Hepatocyte (in vitro differentiated cells): ENCODE measurements at regions not wholly inside any gene's neighbourhood (a gene's known extent, or its start where the extent isn't known, plus 50 kb on each side); places are given as distances from the start of the nearest gene placed in this dataset.

ENCODE experiments used
- DNase-seq: peaks from one replicate; pipeline ENCODE4 v3.0.0-alpha.2; 2016; ENCODE audit warnings: low spot score
- H2AFZ ChIP-seq: fragments of 200-600 bp; sonication (generic); 2 replicates; pipeline ENCODE4 v1.6.0; 2016; ENCODE audit warnings: antibody characterized with exemption, mild to moderate bottlenecking
- H3K27ac ChIP-seq: fragments of 200-600 bp; sonication (generic); 2 replicates; pipeline ENCODE4 v1.5.1; 2016; ENCODE audit warnings: mild to moderate bottlenecking
- H3K27me3 ChIP-seq: fragments of 200-600 bp; sonication (generic); 2 replicates; pipeline ENCODE4 v1.6.1; 2016
- H3K36me3 ChIP-seq: fragments of 200-600 bp; sonication (generic); replicated peaks from 2 replicates; pipeline ENCODE4 v1.5.1; 2016; ENCODE audit warnings: low read depth; ENCODE audit not compliant: insufficient read depth
- H3K4me1 ChIP-seq: fragments of 200-600 bp; sonication (generic); 2 replicates; pipeline ENCODE4 v1.5.1; 2016; ENCODE audit warnings: mild to moderate bottlenecking, moderate library complexity; ENCODE audit not compliant: insufficient read depth
- H3K4me2 ChIP-seq: fragments of 200-600 bp; sonication (generic); 2 replicates; pipeline ENCODE4 v1.6.0; 2016
- H3K4me3 ChIP-seq: fragments of 200-600 bp; sonication (generic); 2 replicates; pipeline ENCODE4 v1.5.1; 2016; ENCODE audit warnings: mild to moderate bottlenecking
- H3K79me2 ChIP-seq: fragments of 200-600 bp; sonication (generic); 2 replicates; pipeline ENCODE4 v1.6.0; 2017; ENCODE audit warnings: mild to moderate bottlenecking
- H3K9me2 ChIP-seq: fragments of 200-600 bp; sonication (generic); replicated peaks from 2 replicates; pipeline ENCODE4 v1.6.0; 2017; ENCODE audit warnings: mild to moderate bottlenecking; ENCODE audit not compliant: insufficient read depth
- H3K9me3 ChIP-seq: fragments of 200-600 bp; sonication (generic); 2 replicates; pipeline ENCODE4 v1.5.1; 2016; ENCODE audit warnings: low read depth, mild to moderate bottlenecking
- H4K20me1 ChIP-seq: fragments of 200-600 bp; sonication (generic); 2 replicates; pipeline ENCODE4 v1.6.0; 2016; ENCODE audit warnings: mild to moderate bottlenecking; ENCODE audit not compliant: insufficient read depth, poor library complexity, severe bottlenecking
- CTCF ChIP-seq: fragments of 200-600 bp; sonication (generic); IDR thresholded peaks from 2 replicates; pipeline ENCODE4 v1.5.1; 2016; ENCODE audit warnings: antibody characterized with exemption, mild to moderate bottlenecking; ENCODE audit not compliant: poor library complexity
- EZH2 ChIP-seq: fragments of 200-600 bp; sonication (generic); IDR thresholded peaks from 2 replicates; pipeline ENCODE4 v1.6.1; 2016; ENCODE audit warnings: antibody characterized with exemption, mild to moderate bottlenecking, borderline replicate concordance
- EZH2phosphoT487 ChIP-seq: fragments of 200-600 bp; sonication (generic); IDR thresholded peaks from one replicate; pipeline ENCODE4 v1.6.1; 2018; ENCODE audit warnings: antibody characterized with exemption, mild to moderate bottlenecking, low read depth, moderate library complexity; ENCODE audit not compliant: unreplicated experiment, severe bottlenecking
- whole genome bisulfite sequencing: methylation state at CpG from one replicate; pipeline ENCODE4 v1.1.6; 2016; ENCODE audit warnings: low lambda C conversion rate; ENCODE audit errors: missing lambda C conversion rate; 5-methylcytosine and 5-hydroxymethylcytosine counted together

GRCh38 chr5:37893434-37894134 lies 53.7 kb upstream of the GDNF start:
- DNase-seq: no peak
- H3K36me3 ChIP-seq: no peaks in the 10 kb centered on the region
- H3K4me2 ChIP-seq: no peak overlapping the region
- no peaks in the 10 kb centered on the region for H3K79me2 ChIP-seq
- 60% methylated on average over 3 of the region's 3 CpGs for WGBS
- peak overlapping the region; percentile 60 for H3K27ac ChIP-seq
- no peaks in the 10 kb centered on the region for H4K20me1 ChIP-seq
- no peaks in the 10 kb centered on the region for H3K9me3 ChIP-seq
- no peaks in the 10 kb centered on the region for H3K27me3 ChIP-seq
- H2AFZ ChIP-seq: no peak overlapping the region
- TF ChIP-seq EZH2phosphoT487: no peak
- no peak for TF ChIP-seq CTCF
- TF ChIP-seq EZH2: no peak
- no peak overlapping the region for H3K4me3 ChIP-seq
- no peaks in the 10 kb centered on the region for H3K9me2 ChIP-seq
- H3K4me1 ChIP-seq: peaks cover 6% of the 10 kb centered on the region

GRCh38 chr5:37892586-37892985 lies 52.7 kb upstream of the GDNF start:
- no peak for TF ChIP-seq EZH2phosphoT487
- no peak for TF ChIP-seq CTCF
- no peak for TF ChIP-seq EZH2
- Histone ChIP-seq H2AFZ (no peak overlapping the region), H3K4me1 (peaks cover 6% of the 10 kb centered on the region), H3K36me3 (no peaks in the 10 kb centered on the region), H3K4me2 (no peak overlapping the region), H4K20me1 (no peaks in the 10 kb centered on the region), H3K9me3 (no peaks in the 10 kb centered on the region), H3K79me2 (no peaks in the 10 kb centered on the region), H3K27me3 (no peaks in the 10 kb centered on the region), H3K9me2 (no peaks in the 10 kb centered on the region), H3K4me3 (no peak overlapping the region), H3K27ac (peak overlapping the region; percentile 60)
- DNase-seq: peak; percentile 14
- 60% methylated on average over 1 of the region's 1 CpG for whole genome bisulfite sequencing

- Histone ChIP-seq H3K36me3 (no peaks in the 10 kb centered on the region), H3K27ac (no peak overlapping the region), H3K27me3 (no peaks in the 10 kb centered on the region), H2AFZ (no peak overlapping the region), H4K20me1 (no peaks in the 10 kb centered on the region), H3K4me2 (no peak overlapping the region), H3K4me3 (no peak overlapping the region), H3K4me1 (peaks cover 6% of the 10 kb centered on the region), H3K79me2 (no peaks in the 10 kb centered on the region), H3K9me3 (no peaks in the 10 kb centered on the region), H3K9me2 (no peaks in the 10 kb centered on the region)
- WGBS: 83% methylated on average over 1 of the region's 1 CpG
- no peak for DNase-seq
- no peak for TF ChIP-seq CTCF
- TF ChIP-seq EZH2: no peak
- no peak for TF ChIP-seq EZH2phosphoT487
Measured at GRCh38 chr5:37891832-37892231, 52.0 kb upstream of the GDNF start.
